ENCODE measurements at regions not wholly inside any gene's neighbourhood (a gene's known extent, or its start where the extent isn't known, plus 50 kb on each side); places are given as distances from the start of the nearest gene placed in this dataset.

GRCh38 chr12:90490355-90490754 lies 464.6 kb downstream of the CCER1 start:
- H3K4me3 ChIP-seq (replicated peaks in 1 of 3; ENCODE audit: insufficient read depth in 1 of 3, low read depth in 1 of 3, low read length in 3 of 3): no peak overlapping the region
- H2AFZ ChIP-seq (ENCODE audit: low read depth, low read length): no peak overlapping the region
- no peak overlapping the region for H3K4me2 ChIP-seq (ENCODE audit: insufficient read depth, low read length)
- no peaks in the 10 kb centered on the region for H3K9me1 ChIP-seq (replicated peaks; ENCODE audit: control insufficient read depth, extremely low read depth, insufficient read depth, low read length)
- FAIRE-seq: no peak
- no peaks in the 10 kb centered on the region for H3K9me3 ChIP-seq (replicated peaks; ENCODE audit: control insufficient read depth, insufficient read depth, low read length)
- intact Hi-C loops (cut with micrococcal nuclease) (no loop called here), dilution Hi-C loops (cut with MboI; ENCODE audit: extremely low pct_ligation_motif_present, low sequenced_read_pairs) (no loop called here)
- H3K27ac ChIP-seq (ENCODE audit: insufficient read depth, low read depth, low read length): no peak overlapping the region
- H3K9ac ChIP-seq (replicated peaks; ENCODE audit: extremely low read depth, insufficient read depth, low read length): no peak overlapping the region
- H3K36me3 ChIP-seq (ENCODE audit: control insufficient read depth in 2 of 2, extremely low read depth in 1 of 2, insufficient read depth in 2 of 2, low read length in 2 of 2): no peaks in the 10 kb centered on the region
- no peaks in the 10 kb centered on the region for H3K27me3 ChIP-seq (ENCODE audit: control insufficient read depth in 2 of 2, insufficient read depth in 2 of 2, low read length in 2 of 2)
- H4K20me1 ChIP-seq (replicated peaks; ENCODE audit: control insufficient read depth, extremely low read depth, insufficient read depth, low read length): no peaks in the 10 kb centered on the region
- no peaks in the 10 kb centered on the region for H3K79me2 ChIP-seq (ENCODE audit: control insufficient read depth, insufficient read depth, low read length)
- no peak for DNase-seq (ENCODE audit: low read depth, low spot score)
- CTCF ChIA-PET: no interaction called here
- no peaks in the 10 kb centered on the region for H3K4me1 ChIP-seq (ENCODE audit: control insufficient read depth, extremely low read depth, insufficient read depth, low read length)
- BruUV-seq (replicated peaks): no TSS peak
- TF ChIP-seq POLR2AphosphoS5 (IDR thresholded peaks at IDR 0.05; ENCODE audit: insufficient read depth, low read depth, low read length) (no peak), JUN (IDR thresholded peaks at IDR 0.05; ENCODE audit: borderline replicate concordance, insufficient read depth, insufficient read length, low read depth) (no peak), CTCF (IDR thresholded peaks at IDR 0.05; ENCODE audit: extremely low read depth in 1 of 2, insufficient read depth in 1 of 2, low read depth in 1 of 2, low read length in 2 of 2) (no peak), POLR2A (IDR thresholded peaks at IDR 0.05; ENCODE audit: low read depth, low read length) (no peak), GATA2 (IDR thresholded peaks at IDR 0.05; ENCODE audit: insufficient read depth, insufficient read length, low read depth, low read length) (no peak), MYC (IDR thresholded peaks at IDR 0.05; ENCODE audit: low read depth, low read length) (no peak), FOS (IDR thresholded peaks at IDR 0.05; ENCODE audit: borderline replicate concordance, insufficient read depth, low read length) (no peak), EZH2 (IDR thresholded peaks at IDR 0.05; ENCODE audit: borderline replicate concordance, low read depth, low read length, severe bottlenecking) (no peak), MAX (IDR thresholded peaks at IDR 0.05; ENCODE audit: insufficient read depth, insufficient read length) (no peak)
- POLR2A ChIA-PET: no interaction called here
